ENCODE measurements at regions not wholly inside any gene's neighbourhood (a gene's known extent, or its start where the extent isn't known, plus 50 kb on each side); places are given as distances from the start of the nearest gene placed in this dataset.
"Not testable (repeated sequence)": the region's sequence is repeated elsewhere in the genome, so short reads cannot be mapped to it uniquely, and the experiment has no call there.

DNA sequence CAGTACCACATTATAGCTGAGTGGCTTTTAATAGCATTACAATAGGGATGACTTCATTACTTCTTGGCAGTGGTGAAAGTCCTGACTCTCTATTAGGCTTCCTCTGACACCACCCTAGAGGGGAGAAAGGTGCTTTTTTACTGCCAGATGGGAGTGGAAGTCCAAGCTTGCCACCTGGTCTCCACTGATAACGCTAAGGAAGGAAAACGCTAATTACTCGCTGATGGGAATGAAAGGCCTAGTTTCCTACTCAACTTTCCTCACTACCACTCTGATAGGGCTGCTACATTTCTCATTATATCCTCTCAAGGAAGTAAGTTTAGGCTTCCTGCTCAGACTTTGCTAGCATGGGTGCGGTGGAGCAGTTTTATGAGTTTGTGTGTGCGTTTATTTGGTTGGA, 62.3 kb upstream of the PAGE3 start:
- DNase-seq (ENCODE audit: low spot score) = no peak

DNA sequence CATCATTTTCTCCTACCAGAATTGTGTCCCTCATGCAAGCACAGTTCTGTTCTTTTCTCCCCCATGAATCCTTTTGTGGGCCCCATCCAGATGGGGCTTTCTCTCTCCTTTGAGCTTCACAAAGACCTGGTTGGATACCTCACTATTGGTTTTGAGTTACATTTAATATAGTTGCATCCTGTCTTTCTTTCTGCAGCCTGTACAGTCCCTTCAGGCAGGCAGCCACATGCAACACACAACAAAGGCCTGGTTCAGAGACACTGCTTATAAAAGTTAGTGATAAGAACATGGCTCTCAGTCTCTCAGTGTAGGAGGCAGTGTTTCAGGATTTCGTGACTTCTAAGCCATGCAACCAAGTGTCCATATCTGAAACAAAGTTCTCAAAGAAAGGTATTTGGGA, 70.6 kb upstream of the PAGE3 start:
- no peak for DNase-seq (ENCODE audit: low spot score)

DNA sequence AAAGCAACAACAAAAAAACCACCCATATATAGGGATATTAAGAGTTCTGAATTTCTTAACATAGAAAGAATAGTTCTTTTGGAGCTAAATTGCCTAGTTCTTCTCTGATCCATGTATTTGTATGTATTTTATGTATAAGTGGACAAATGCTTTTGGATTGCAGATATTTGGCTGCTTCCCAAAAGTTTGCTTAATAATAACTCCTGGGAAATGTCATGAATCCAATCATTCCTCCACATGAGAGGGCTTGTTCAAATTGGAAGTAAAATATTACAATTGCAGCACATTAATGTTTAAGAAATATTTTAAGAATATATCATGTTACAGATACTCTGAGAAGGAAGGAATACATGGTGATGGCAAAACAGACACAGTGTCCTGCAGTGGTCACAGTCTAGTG, 71.5 kb upstream of the PAGE3 start:
- no peak for DNase-seq (ENCODE audit: low spot score)

DNA sequence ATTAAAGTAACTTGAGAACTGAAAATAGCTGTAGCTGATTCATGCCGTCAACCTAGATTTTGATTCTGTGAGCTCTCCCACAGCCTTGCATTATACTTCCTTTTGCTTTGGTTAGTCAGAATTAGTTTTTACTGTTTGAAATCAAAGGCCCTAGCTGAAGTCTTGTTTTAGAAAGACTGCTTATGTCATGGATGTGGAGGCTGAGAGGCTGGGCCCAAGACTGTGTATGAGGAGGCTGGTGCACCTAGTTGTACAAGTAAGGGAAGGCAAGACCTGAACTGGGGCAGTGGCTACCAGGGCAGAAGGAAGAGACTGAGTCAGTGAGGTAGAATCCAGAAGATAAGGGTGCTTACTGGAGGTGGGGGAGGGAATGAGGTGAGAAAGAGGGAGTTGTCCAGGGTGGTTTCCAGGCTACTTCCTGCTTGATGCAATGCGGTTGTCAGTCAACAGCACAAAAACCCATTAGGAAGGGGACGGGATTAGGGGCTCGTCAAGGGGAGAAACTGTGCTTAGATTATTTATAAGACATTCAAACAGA, 76.2 kb upstream of the PAGE3 start:
- no peak for DNase-seq (ENCODE audit: low spot score)

DNA sequence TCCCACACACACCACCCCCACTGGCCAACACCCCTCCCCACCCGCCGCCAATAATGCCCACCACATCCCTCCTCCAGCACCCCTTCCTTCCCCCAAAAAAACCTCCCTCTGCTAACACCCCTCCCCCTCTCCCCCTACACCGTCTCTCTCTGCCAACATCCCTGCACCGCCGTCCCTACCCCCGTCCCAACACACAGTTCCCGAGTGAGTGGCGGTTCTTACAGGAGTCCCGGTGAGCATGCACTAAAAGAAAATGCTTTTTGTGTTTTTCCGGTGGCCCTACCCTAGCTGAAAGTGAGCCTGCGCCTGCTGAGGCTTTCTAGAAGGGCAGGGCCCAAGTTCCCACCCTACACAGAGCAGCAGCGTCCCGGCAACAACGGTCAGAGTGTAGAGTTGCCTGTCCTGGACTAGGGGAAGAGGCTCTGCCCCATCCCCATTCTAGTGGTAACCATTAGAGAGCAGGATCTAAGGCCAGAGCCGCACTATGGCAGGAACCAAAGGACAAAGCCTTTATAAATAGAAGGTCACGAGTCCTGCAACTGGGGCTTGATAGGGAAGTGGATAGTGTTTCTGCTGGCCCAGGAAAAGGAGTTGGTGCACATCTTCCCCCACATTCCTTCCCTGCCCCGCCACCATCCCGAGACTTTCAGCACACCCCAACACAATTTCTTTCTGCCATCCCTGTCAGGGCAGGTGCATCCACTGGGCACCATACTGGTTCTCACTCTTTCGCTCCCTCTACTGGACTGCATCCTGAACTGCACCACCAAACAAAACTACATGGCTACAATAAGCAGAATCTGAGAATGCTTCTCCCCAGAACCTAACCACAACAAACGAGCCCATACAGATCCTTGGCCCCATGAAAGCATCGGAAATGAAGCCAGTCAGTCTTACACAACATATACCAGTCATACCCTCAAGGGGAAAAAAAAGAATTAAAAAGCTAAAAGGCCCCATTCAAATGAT, 78.1 kb upstream of the PAGE3 start:
- DNase-seq (ENCODE audit: low spot score) = peak; percentile 10

DNA sequence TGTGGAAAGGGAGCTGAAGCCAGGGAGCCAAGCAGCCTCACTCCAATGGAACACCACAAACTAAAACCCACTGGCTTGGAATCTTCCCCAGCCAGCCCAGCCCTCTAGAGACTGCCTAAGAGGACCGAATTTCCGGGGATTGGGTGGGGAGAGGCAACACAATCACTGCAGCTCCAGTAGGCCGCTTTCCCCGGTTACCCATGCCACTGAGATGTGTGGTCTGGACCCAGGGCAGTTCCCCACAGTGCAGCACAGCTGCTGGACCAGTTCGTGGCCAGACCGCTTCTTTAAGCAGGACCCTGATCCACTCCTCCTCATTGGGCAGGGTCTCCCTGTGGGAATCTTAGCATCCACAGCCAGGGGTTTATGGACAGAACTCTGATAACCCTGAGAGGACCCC, 91.9 kb upstream of the PAGE3 start:
- DNase-seq (ENCODE audit: low spot score) = no peak

DNA sequence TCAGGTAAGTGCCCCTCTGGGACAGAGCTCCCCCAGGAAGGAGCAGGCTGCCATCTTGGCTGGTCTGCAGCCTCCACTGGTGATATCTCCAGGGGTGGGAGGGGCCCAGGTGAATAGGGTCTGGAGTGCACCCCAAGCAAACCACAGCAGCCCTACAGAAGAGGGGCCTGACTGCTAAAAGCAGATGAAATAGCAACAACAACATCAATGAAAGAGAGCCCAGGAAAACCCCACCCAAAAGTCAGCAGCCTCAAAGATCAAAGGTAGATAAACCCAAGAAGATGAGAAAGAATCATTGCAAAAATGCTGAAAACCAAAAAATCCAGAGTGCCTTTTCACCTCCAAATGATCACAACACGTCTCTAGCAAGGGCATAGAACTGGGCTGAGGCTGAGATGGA, 92.5 kb upstream of the PAGE3 start:
- no peak for DNase-seq (ENCODE audit: low spot score)

DNA sequence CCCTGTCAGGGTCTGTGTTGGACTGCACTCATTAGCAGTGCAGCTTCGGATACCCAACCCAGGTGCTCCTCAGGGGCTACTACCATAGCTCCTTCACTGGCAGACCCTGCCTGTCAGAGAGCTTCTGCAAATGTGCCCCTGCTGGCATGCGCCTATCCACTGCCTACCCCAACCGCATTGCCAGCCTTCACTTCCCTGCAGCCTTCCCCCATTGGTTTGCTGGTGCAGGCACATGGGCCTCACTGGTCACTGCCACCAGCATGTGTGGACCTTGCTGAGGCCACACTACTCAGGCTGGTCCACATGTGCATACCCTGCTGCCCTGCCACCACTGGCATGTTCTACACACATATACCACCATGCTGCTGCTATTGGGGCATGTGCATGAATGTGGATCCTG, 72.5 kb upstream of the MAGEH1 start:
- no peak for DNase-seq (ENCODE audit: low spot score)

DNA sequence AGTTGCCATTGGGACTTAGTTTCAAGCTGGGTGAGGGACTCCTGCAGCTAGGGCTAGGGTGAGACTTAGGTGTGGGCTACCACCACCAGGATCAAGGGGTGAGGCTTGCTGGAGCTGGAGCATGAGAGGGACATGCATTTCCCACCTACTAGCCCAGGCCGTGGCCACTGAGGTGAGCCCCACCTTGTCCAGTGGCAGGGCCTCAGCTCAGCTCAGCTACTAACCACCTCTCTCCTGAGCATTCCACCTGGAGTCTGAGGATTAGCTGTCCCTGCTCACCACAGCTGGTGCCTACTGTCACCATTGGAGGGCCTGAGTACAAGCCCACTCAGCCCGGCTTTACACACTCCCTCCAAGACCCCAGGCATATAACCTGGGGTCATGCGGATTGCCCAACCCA, 62.6 kb upstream of the MAGEH1 start:
- no peak for DNase-seq (ENCODE audit: low spot score)

DNA sequence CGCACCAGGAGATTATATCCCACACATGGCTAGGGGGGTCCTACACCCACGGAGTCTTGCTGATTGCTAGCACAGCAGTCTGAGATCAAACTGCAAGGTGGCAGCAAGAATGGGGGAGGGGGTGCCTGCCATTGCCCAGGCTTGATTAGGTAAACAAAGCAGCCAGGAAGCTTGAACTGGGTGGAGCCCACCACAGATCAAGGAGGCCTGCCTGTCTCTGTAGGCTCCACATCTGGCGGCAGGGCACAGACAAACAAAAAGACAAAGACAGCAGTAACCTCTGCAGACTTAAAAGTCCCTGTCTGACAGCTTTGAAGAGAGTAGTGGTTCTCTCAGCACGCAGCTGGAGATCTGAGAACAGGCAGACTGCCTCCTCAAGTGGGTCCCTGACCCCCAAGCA, 55.1 kb upstream of the MAGEH1 start:
- DNase-seq (ENCODE audit: low spot score) = not testable (repeated sequence)

All from hepatic stellate cell (primary cell).